ENCODE measurements at regions not wholly inside any gene's neighbourhood (a gene's known extent, or its start where the extent isn't known, plus 50 kb on each side); places are given as distances from the start of the nearest gene placed in this dataset.
A peak's percentile ranks its signal among the peaks of the same experiment; 100 is the strongest.
"Not testable (repeated sequence)": the region's sequence is repeated elsewhere in the genome, so short reads cannot be mapped to it uniquely, and the experiment has no call there.

GRCh38 chr6:27694547-27694874 is 217.7 kb downstream of the OR2B2 start:
- Histone ChIP-seq H3K9ac (replicated peaks; ENCODE audit: extremely low read depth, insufficient read depth, low read length) (no peak overlapping the region), H2AFZ (ENCODE audit: low read depth, low read length) (peak overlapping the region; percentile 90), H3K27ac (ENCODE audit: insufficient read depth, low read depth, low read length) (no peak overlapping the region), H3K9me3 (replicated peaks; ENCODE audit: control insufficient read depth, insufficient read depth, low read length) (no peaks in the 10 kb centered on the region), H3K4me1 (ENCODE audit: control insufficient read depth, extremely low read depth, insufficient read depth, low read length) (peaks cover 3% of the 10 kb centered on the region), H3K4me3 (replicated peaks in 1 of 3; ENCODE audit: insufficient read depth in 1 of 3, low read depth in 1 of 3, low read length in 3 of 3) (no peak overlapping the region), H3K9me1 (replicated peaks; ENCODE audit: control insufficient read depth, extremely low read depth, insufficient read depth, low read length) (no peaks in the 10 kb centered on the region), H3K4me2 (ENCODE audit: insufficient read depth, low read length) (no peak overlapping the region), H3K36me3 (ENCODE audit: control insufficient read depth in 2 of 2, extremely low read depth in 1 of 2, insufficient read depth in 2 of 2, low read length in 2 of 2) (no peaks in the 10 kb centered on the region), H3K27me3 (ENCODE audit: control insufficient read depth in 2 of 2, insufficient read depth in 2 of 2, low read length in 2 of 2) (peaks cover 2 to 9% of the 10 kb centered on the region in 2 experiments), H3K79me2 (ENCODE audit: control insufficient read depth, insufficient read depth, low read length) (no peaks in the 10 kb centered on the region), H4K20me1 (replicated peaks; ENCODE audit: control insufficient read depth, extremely low read depth, insufficient read depth, low read length) (no peaks in the 10 kb centered on the region)
- FAIRE-seq (no peak), DNase-seq (ENCODE audit: low read depth, low spot score) (no peak)
- dilution Hi-C loops (cut with MboI; ENCODE audit: extremely low pct_ligation_motif_present, low sequenced_read_pairs) = no loop called here
- CTCF ChIA-PET = interaction anchor here (1.2 kb wide), 1 partner anchor 58 kb away, joined by 4 read pairs; no protein-coding TSS in a partner anchor
- no TSS peak for BruUV-seq (replicated peaks)
- no peak for TF ChIP-seq MAX (IDR thresholded peaks at IDR 0.05; ENCODE audit: insufficient read depth, insufficient read length)
- intact Hi-C loops (cut with micrococcal nuclease) = no loop called here
- POLR2A ChIA-PET = no interaction called here

- H3K9me3 ChIP-seq (replicated peaks; ENCODE audit: control insufficient read depth, insufficient read depth, low read length) = no peaks in the 10 kb centered on the region
- intact Hi-C loops (cut with micrococcal nuclease) = no loop called here
- H2AFZ ChIP-seq (ENCODE audit: low read depth, low read length) = peak overlapping the region; percentile 90
- no TSS peak for BruUV-seq (replicated peaks)
- peaks cover 2 to 9% of the 10 kb centered on the region in 2 experiments for H3K27me3 ChIP-seq (ENCODE audit: control insufficient read depth in 2 of 2, insufficient read depth in 2 of 2, low read length in 2 of 2)
- TF ChIP-seq MAX (IDR thresholded peaks at IDR 0.05; ENCODE audit: insufficient read depth, insufficient read length) = no peak
- TF ChIP-seq CTCF (IDR thresholded peaks at IDR 0.05; ENCODE audit: extremely low read depth in 1 of 2, insufficient read depth in 1 of 2, low read depth in 1 of 2, low read length in 2 of 2) = no peak
- TF ChIP-seq MYC (IDR thresholded peaks at IDR 0.05; ENCODE audit: low read depth, low read length) = no peak
- no peak for TF ChIP-seq FOS (IDR thresholded peaks at IDR 0.05; ENCODE audit: borderline replicate concordance, insufficient read depth, low read length)
- no peak for TF ChIP-seq POLR2AphosphoS5 (IDR thresholded peaks at IDR 0.05; ENCODE audit: insufficient read depth, low read depth, low read length)
- TF ChIP-seq EZH2 (IDR thresholded peaks at IDR 0.05; ENCODE audit: borderline replicate concordance, low read depth, low read length, severe bottlenecking) = no peak
- dilution Hi-C loops (cut with MboI; ENCODE audit: extremely low pct_ligation_motif_present, low sequenced_read_pairs) = no loop called here
- DNase-seq (ENCODE audit: low read depth, low spot score) (no peak), FAIRE-seq (no peak)
- H3K9me1 ChIP-seq (replicated peaks; ENCODE audit: control insufficient read depth, extremely low read depth, insufficient read depth, low read length) = no peaks in the 10 kb centered on the region
- peak overlapping the region; percentile 78 for H3K4me2 ChIP-seq (ENCODE audit: insufficient read depth, low read length)
- no peak overlapping the region for H3K9ac ChIP-seq (replicated peaks; ENCODE audit: extremely low read depth, insufficient read depth, low read length)
- H3K79me2 ChIP-seq (ENCODE audit: control insufficient read depth, insufficient read depth, low read length) = no peaks in the 10 kb centered on the region
- POLR2A ChIA-PET = no interaction called here
- H4K20me1 ChIP-seq (replicated peaks; ENCODE audit: control insufficient read depth, extremely low read depth, insufficient read depth, low read length) = no peaks in the 10 kb centered on the region
- no peaks in the 10 kb centered on the region for H3K36me3 ChIP-seq (ENCODE audit: control insufficient read depth in 2 of 2, extremely low read depth in 1 of 2, insufficient read depth in 2 of 2, low read length in 2 of 2)
- H3K27ac ChIP-seq (ENCODE audit: insufficient read depth, low read depth, low read length) = no peak overlapping the region
- peaks cover 3% of the 10 kb centered on the region for H3K4me1 ChIP-seq (ENCODE audit: control insufficient read depth, extremely low read depth, insufficient read depth, low read length)
- CTCF ChIA-PET = interaction anchor here (1.2 kb wide), 1 partner anchor 58 kb away, joined by 4 read pairs; no protein-coding TSS in a partner anchor
- peak overlapping the region; percentile 26 to 70 (median 64) for H3K4me3 ChIP-seq (replicated peaks in 1 of 3; ENCODE audit: insufficient read depth in 1 of 3, low read depth in 1 of 3, low read length in 3 of 3)
Observed at GRCh38 chr6:27693766-27694546, 218.2 kb downstream of the OR2B2 start.

GRCh38 chr6:27692133-27692532 is 219.2 kb upstream of the ZNF184 start:
- H3K36me3 ChIP-seq (ENCODE audit: control insufficient read depth in 2 of 2, extremely low read depth in 1 of 2, insufficient read depth in 2 of 2, low read length in 2 of 2); DNase-seq (ENCODE audit: low read depth, low spot score); dilution Hi-C loops (cut with MboI; ENCODE audit: extremely low pct_ligation_motif_present, low sequenced_read_pairs); H3K9me1 ChIP-seq (replicated peaks; ENCODE audit: control insufficient read depth, extremely low read depth, insufficient read depth, low read length); POLR2A ChIA-PET; H3K9me3 ChIP-seq (replicated peaks; ENCODE audit: control insufficient read depth, insufficient read depth, low read length); H3K4me2 ChIP-seq (ENCODE audit: insufficient read depth, low read length); H3K4me1 ChIP-seq (ENCODE audit: control insufficient read depth, extremely low read depth, insufficient read depth, low read length); CTCF ChIA-PET; H3K27ac ChIP-seq (ENCODE audit: insufficient read depth, low read depth, low read length); BruUV-seq (replicated peaks); H3K4me3 ChIP-seq (replicated peaks in 1 of 3; ENCODE audit: insufficient read depth in 1 of 3, low read depth in 1 of 3, low read length in 3 of 3); FAIRE-seq; H3K79me2 ChIP-seq (ENCODE audit: control insufficient read depth, insufficient read depth, low read length); H4K20me1 ChIP-seq (replicated peaks; ENCODE audit: control insufficient read depth, extremely low read depth, insufficient read depth, low read length); H3K27me3 ChIP-seq (ENCODE audit: control insufficient read depth in 2 of 2, insufficient read depth in 2 of 2, low read length in 2 of 2); H3K9ac ChIP-seq (replicated peaks; ENCODE audit: extremely low read depth, insufficient read depth, low read length); intact Hi-C loops (cut with micrococcal nuclease); H2AFZ ChIP-seq (ENCODE audit: low read depth, low read length): not testable (repeated sequence)

All from endothelial cell of umbilical vein (primary cell).